Lower leg skin (tissue), 3 donors: ENCODE measurements at regions not wholly inside any gene's neighbourhood (a gene's known extent, or its start where the extent isn't known, plus 50 kb on each side); places are given as distances from the start of the nearest gene placed in this dataset.

Experiments used
- CTCF ChIP-seq, 3 donors: fragments of 450-650 bp; IDR thresholded peaks; one replicate each; pipeline ENCODE4 v1.5.1; 2016; ENCODE audit warnings: antibody characterized with exemption in 3 of 3, mild to moderate bottlenecking in 3 of 3, moderate library complexity in 2 of 3
- POLR2A ChIP-seq, 2 donors: fragments of 450-650 bp; IDR thresholded peaks; one replicate each; pipeline ENCODE4 v1.6.1; 2016 to 2017; ENCODE audit warnings: antibody characterized with exemption in 2 of 2, mild to moderate bottlenecking in 1 of 2, moderate library complexity in 1 of 2

GRCh38 chr10:130806426-130806825 lies 505.1 kb downstream of the TCERG1L start:
- no peak for TF ChIP-seq CTCF (IDR thresholded peaks at IDR 0.05)
- TF ChIP-seq POLR2A (IDR thresholded peaks at IDR 0.05), result no peak
